WTC11 (cell line): ENCODE measurements at regions not wholly inside any gene's neighbourhood (a gene's known extent, or its start where the extent isn't known, plus 50 kb on each side); places are given as distances from the start of the nearest gene placed in this dataset.

ENCODE experiments used
- ATAC-seq: fragments of 200-7000 bp; cut with Tn5 transposase; 2 replicates; pipeline ENCODE4 v1.10.0; 2021; ENCODE audit warnings: mild to moderate bottlenecking, moderate library complexity
- CTCF ChIA-PET: fragments of 300-600 bp; sonication (Branson Sonifier 250); formaldehyde crosslinking; loops from one replicate; lab custom pipeline; 2021; ENCODE audit warnings: antibody characterized with exemption; lab: Charles Lee
- POLR2A ChIA-PET: fragments of 350-600 bp; sonication (Branson Sonifier 250); formaldehyde crosslinking; loops from one replicate; lab custom pipeline; 2021; ENCODE audit warnings: antibody characterized with exemption; lab: Charles Lee
- DNase-seq: peaks from one replicate; pipeline ENCODE4 v3.0.0; 2021; ENCODE audit warnings: low spot score
- H3K27ac Mint-ChIP-seq: 2 replicates; pipeline ENCODE4 v1.8.0; 2021; ENCODE audit warnings: mixed read lengths
- H3K27me3 Mint-ChIP-seq: 2 replicates; pipeline ENCODE4 v1.8.0; 2021; ENCODE audit warnings: low read depth, mild to moderate bottlenecking, moderate library complexity, mixed read lengths
- H3K36me3 Mint-ChIP-seq: 2 replicates; pipeline ENCODE4 v1.8.0; 2021; ENCODE audit warnings: mixed read lengths
- H3K4me1 Mint-ChIP-seq: 2 replicates; pipeline ENCODE4 v1.8.0; 2022; ENCODE audit warnings: mixed read lengths
- H3K4me3 Mint-ChIP-seq: 2 replicates; pipeline ENCODE4 v1.8.0; 2021; ENCODE audit warnings: mild to moderate bottlenecking, moderate library complexity, mixed read lengths
- H3K9me3 Mint-ChIP-seq: 2 replicates; pipeline ENCODE4 v1.8.0; 2021; ENCODE audit warnings: mixed read lengths
- ARID4B ChIP-seq: sonication (generic); formaldehyde crosslinking; IDR thresholded peaks from 2 replicates; pipeline ENCODE4 v1.8.0; 2023; ENCODE audit warnings: missing genetic modification reagents, mild to moderate bottlenecking, borderline replicate concordance
- CBFB ChIP-seq: sonication (generic); formaldehyde crosslinking; IDR thresholded peaks from 2 replicates; pipeline ENCODE4 v1.8.1; 2022; ENCODE audit warnings: mild to moderate bottlenecking, low read depth, missing genetic modification reagents
- E2F1 ChIP-seq: sonication (generic); formaldehyde crosslinking; IDR thresholded peaks from 2 replicates; pipeline ENCODE4 v1.8.0; 2022; ENCODE audit warnings: mild to moderate bottlenecking, missing genetic modification reagents
- ETV6 ChIP-seq: sonication (generic); formaldehyde crosslinking; IDR thresholded peaks from 2 replicates; pipeline ENCODE4 v1.8.1; 2022; ENCODE audit warnings: mild to moderate bottlenecking, missing genetic modification reagents
- FOXP1 ChIP-seq: sonication (generic); formaldehyde crosslinking; IDR thresholded peaks from 2 replicates; pipeline ENCODE4 v1.8.0; 2022; ENCODE audit warnings: missing genetic modification reagents, mild to moderate bottlenecking, moderate library complexity, borderline replicate concordance
- FOXP4 ChIP-seq: sonication (generic); formaldehyde crosslinking; IDR thresholded peaks from 2 replicates; pipeline ENCODE4 v1.8.0; 2022; ENCODE audit warnings: mild to moderate bottlenecking, missing genetic modification reagents
- GTF2I ChIP-seq: fragments of 250-450 bp; sonication (Bioruptor Pico); conservative IDR thresholded peaks from 2 replicates; pipeline ENCODE4 v1.4.0; 2021; ENCODE audit warnings: mild to moderate bottlenecking
- JUN ChIP-seq: sonication (generic); formaldehyde crosslinking; IDR thresholded peaks from 2 replicates; pipeline ENCODE4 v1.8.0; 2023; ENCODE audit warnings: mild to moderate bottlenecking, missing genetic modification reagents
- OVOL2 ChIP-seq: fragments of 250-450 bp; sonication (Bioruptor Pico); IDR thresholded peaks from 2 replicates; pipeline ENCODE4 v1.9.0; 2021; ENCODE audit warnings: mild to moderate bottlenecking, borderline replicate concordance
- RORB ChIP-seq: fragments of 250-450 bp; sonication (Bioruptor Pico); IDR thresholded peaks from 2 replicates; pipeline ENCODE4 v1.9.0; 2021; ENCODE audit warnings: mild to moderate bottlenecking
- ZMAT4 ChIP-seq: fragments of 250-450 bp; sonication (Bioruptor Pico); IDR thresholded peaks from 2 replicates; pipeline ENCODE4 v1.9.0; 2021; ENCODE audit warnings: mild to moderate bottlenecking
- ZNF121 ChIP-seq: sonication (generic); formaldehyde crosslinking; IDR thresholded peaks from 2 replicates; pipeline ENCODE4 v1.8.0; 2023; ENCODE audit warnings: missing genetic modification reagents
- ZNF425 ChIP-seq: fragments of 250-450 bp; sonication (Bioruptor Pico); conservative IDR thresholded peaks from 2 replicates; pipeline ENCODE4 v1.9.0; 2021; ENCODE audit warnings: mild to moderate bottlenecking

GRCh38 chr9:87333802-87334201, 163.9 kb upstream of the DAPK1 start (continued):
- TF ChIP-seq ARID4B (CRISPR knock-in tag), result no peak
- no peak for TF ChIP-seq ZNF121
- TF ChIP-seq ETV6 (CRISPR knock-in tag), result no peak
- no peak for TF ChIP-seq GTF2I (CRISPR knock-in tag)
- TF ChIP-seq FOXP1, result no peak
- TF ChIP-seq, all 79 proteins: peak for 0

GRCh38 chr9:87334366-87334765, 163.3 kb upstream of the DAPK1 start:
- no peak overlapping the region for H3K27ac Mint-ChIP-seq
- peaks cover 3% of the 10 kb centered on the region; the same call in 1 of the 2 replicates for H3K27me3 Mint-ChIP-seq
- no peak overlapping the region for H3K4me3 Mint-ChIP-seq
- DNase-seq (no peak), ATAC-seq (no peak)
- H3K36me3 Mint-ChIP-seq, result peaks cover 22% of the 10 kb centered on the region
- POLR2A ChIA-PET, result no interaction called here
- no peak for TF ChIP-seq ZMAT4
- no peak for TF ChIP-seq GTF2I (CRISPR knock-in tag)
- TF ChIP-seq FOXP4 (CRISPR knock-in tag), result no peak
- TF ChIP-seq RORB (CRISPR knock-in tag), result no peak
- no peak for TF ChIP-seq E2F1
- TF ChIP-seq JUN (CRISPR knock-in tag), result no peak
- TF ChIP-seq CBFB (CRISPR knock-in tag), result no peak
- CTCF ChIA-PET, result no interaction called here
- H3K4me1 Mint-ChIP-seq, result peaks cover 26% of the 10 kb centered on the region
- peaks cover 38% of the 10 kb centered on the region for H3K9me3 Mint-ChIP-seq

- Mint-ChIP-seq H3K27ac (no peak overlapping the region), H3K36me3 (peaks cover 7% of the 10 kb centered on the region), H3K27me3 (no peaks in the 10 kb centered on the region), H3K4me3 (no peak overlapping the region), H3K4me1 (peaks cover 42% of the 10 kb centered on the region), H3K9me3 (peaks cover 24% of the 10 kb centered on the region)
- TF ChIP-seq OVOL2 (CRISPR knock-in tag) (no peak), ZNF425 (no peak)
- ATAC-seq (no peak), DNase-seq (no peak)
- POLR2A ChIA-PET, result interaction anchor here (0.5 kb wide), 1 partner anchor 68 kb away, joined by 5 read pairs; no protein-coding TSS in a partner anchor
- CTCF ChIA-PET, result interaction anchor here (0.9 to 3.4 kb wide), 3 partner anchors 35 to 272 kb away, joined by 3 to 39 read pairs (median 3); partner anchors contain the start of gene DAPK1
These were observed 161.3 kb upstream of the DAPK1 start for GRCh38 chr9:87336407-87336806.
